IMR-90 (cell line): ENCODE measurements at regions not wholly inside any gene's neighbourhood (a gene's known extent, or its start where the extent isn't known, plus 50 kb on each side); places are given as distances from the start of the nearest gene placed in this dataset.
A peak's percentile ranks its signal among the peaks of the same experiment; 100 is the strongest.

Experiments used
- ATAC-seq: fragments of 200-7000 bp; cut with Tn5 transposase; 2 replicates; pipeline ENCODE4 v1.9.1; 2020; ENCODE audit warnings: low read depth, mild to moderate bottlenecking, moderate library complexity
- BruUV-seq: library from RNA; stranded (reverse); fragments of 400-500 nt; replicated peaks from 2 replicates; lab custom pipeline; 2021; lab: Mats Ljungman, UMichigan
- CTCF ChIA-PET: fragments of 300-600 bp; formaldehyde crosslinking; extraction: SDS; loops from one replicate; lab custom pipeline; 2021; ENCODE audit warnings: antibody characterized with exemption; lab: Yijun Ruan, JAX
- POLR2A ChIA-PET: fragments of 300-600 bp; sonication (Branson Sonifier 250); formaldehyde crosslinking; loops from one replicate; lab custom pipeline; 2022; ENCODE audit warnings: antibody characterized with exemption; ENCODE audit not compliant: unreplicated experiment; lab: Charles Lee
- DNase-seq: peaks from one replicate; pipeline ENCODE4 v3.0.0; 2013
- H2AFZ ChIP-seq: replicated peaks from 2 replicates; pipeline ENCODE3; 2013; ENCODE audit warnings: low read length, mild to moderate bottlenecking; ENCODE audit not compliant: poor library complexity
- H2AK5ac ChIP-seq: 2 replicates; pipeline ENCODE4 v1.6.1; 2013; ENCODE audit warnings: low read depth, low read length, inconsistent platforms
- H2AK9ac ChIP-seq: replicated peaks from 2 replicates; pipeline ENCODE3; 2013; ENCODE audit warnings: mild to moderate bottlenecking, low read depth, low read length, moderate library complexity; ENCODE audit not compliant: poor library complexity
- H2BK120ac ChIP-seq: 2 replicates; pipeline ENCODE4 v1.6.1; 2013; ENCODE audit warnings: low read depth, low read length, inconsistent platforms
- H2BK15ac ChIP-seq: 3 replicates; pipeline ENCODE4 v1.6.1; 2013; ENCODE audit warnings: low read depth, low read length, inconsistent platforms
- H2BK20ac ChIP-seq: 2 replicates; pipeline ENCODE4 v1.6.1; 2013; ENCODE audit warnings: low read depth, mild to moderate bottlenecking, inconsistent platforms, low read length, moderate library complexity
- H2BK5ac ChIP-seq: 2 replicates; pipeline ENCODE4 v1.6.1; 2013; ENCODE audit warnings: mild to moderate bottlenecking, low read depth, low read length, inconsistent platforms; ENCODE audit not compliant: poor library complexity, severe bottlenecking
- H3K14ac ChIP-seq: replicated peaks from 2 replicates; pipeline ENCODE4 v1.6.1; 2013; ENCODE audit warnings: low read depth, low read length, inconsistent platforms
- H3K18ac ChIP-seq: 2 replicates; pipeline ENCODE4 v1.6.1; 2013; ENCODE audit warnings: low read depth, low read length, control low read depth
- H3K23ac ChIP-seq: 2 replicates; pipeline ENCODE4 v1.6.1; 2013; ENCODE audit warnings: low read depth, low read length, inconsistent platforms
- H3K27ac ChIP-seq: 2 replicates; pipeline ENCODE4 v1.5.1; 2013; ENCODE audit warnings: mild to moderate bottlenecking, control low read depth, low read length; ENCODE audit not compliant: insufficient read depth
- H3K27me3 ChIP-seq: 2 replicates; pipeline ENCODE4 v1.6.1; 2013; ENCODE audit warnings: low read length; ENCODE audit not compliant: control insufficient read depth, insufficient read depth
- H3K36me3 ChIP-seq: 2 replicates; pipeline ENCODE4 v1.6.1; 2013; ENCODE audit warnings: low read length, mixed read lengths; ENCODE audit not compliant: control insufficient read depth, insufficient read depth
- H3K4ac ChIP-seq: 2 replicates; pipeline ENCODE4 v1.6.1; 2013; ENCODE audit warnings: low read depth, low read length, inconsistent platforms
- H3K4me1 ChIP-seq: 2 replicates; pipeline ENCODE4 v1.6.1; 2013; ENCODE audit warnings: low read length, mixed read lengths; ENCODE audit not compliant: control insufficient read depth, insufficient read depth
- H3K4me2 ChIP-seq: 2 replicates; pipeline ENCODE4 v1.6.1; 2013; ENCODE audit warnings: low read depth, mild to moderate bottlenecking, control low read depth, low read length, moderate library complexity
- H3K4me3 ChIP-seq: 2 replicates; pipeline ENCODE4 v1.5.1; 2013; ENCODE audit warnings: low read depth, mild to moderate bottlenecking, control low read depth, low read length, moderate library complexity; ENCODE audit not compliant: insufficient read depth
- H3K56ac ChIP-seq: 2 replicates; pipeline ENCODE4 v1.6.1; 2013; ENCODE audit warnings: low read length, inconsistent platforms; ENCODE audit not compliant: insufficient read depth; ENCODE audit errors: extremely low read depth
- H3K79me1 ChIP-seq, 2 experiments: 2 replicates each; pipeline ENCODE4 v1.6.1; 2013; ENCODE audit warnings: low read length in 2 of 2, inconsistent platforms in 1 of 2, low read depth in 1 of 2
- H3K9ac ChIP-seq: 2 replicates; pipeline ENCODE4 v1.6.1; 2013; ENCODE audit warnings: low read depth, low read length, control low read depth
- H3K9me1 ChIP-seq: 2 replicates; pipeline ENCODE4 v1.6.1; 2013; ENCODE audit warnings: low read length, inconsistent platforms; ENCODE audit not compliant: insufficient read depth
- H3K9me3 ChIP-seq: 2 replicates; pipeline ENCODE4 v1.6.1; 2013; ENCODE audit warnings: low read length; ENCODE audit not compliant: control insufficient read depth, insufficient read depth
- H4K20me1 ChIP-seq: 2 replicates; pipeline ENCODE4 v1.6.1; 2013; ENCODE audit warnings: low read length, inconsistent platforms; ENCODE audit not compliant: insufficient read depth
- H4K5ac ChIP-seq: 2 replicates; pipeline ENCODE4 v1.6.1; 2013; ENCODE audit warnings: mild to moderate bottlenecking, low read depth, low read length, control low read depth
- H4K8ac ChIP-seq, 2 experiments: 2 replicates each; pipeline ENCODE4 v1.6.1; 2013; ENCODE audit warnings: low read depth in 2 of 2, low read length in 2 of 2, control low read depth in 1 of 2, inconsistent platforms in 1 of 2
- H4K91ac ChIP-seq: 2 replicates; pipeline ENCODE4 v1.6.1; 2013; ENCODE audit warnings: low read depth, low read length, inconsistent platforms; ENCODE audit not compliant: insufficient read depth
- CEBPB ChIP-seq: IDR thresholded peaks from 2 replicates; pipeline ENCODE4 v1.6.1; 2012; ENCODE audit warnings: low read depth, low read length, improper control_type of control experiment
- CHD1 ChIP-seq: IDR thresholded peaks from 2 replicates; pipeline ENCODE4 v1.6.1; 2012; ENCODE audit warnings: low read depth, low read length, improper control_type of control experiment
- MAFK ChIP-seq: IDR thresholded peaks from 2 replicates; pipeline ENCODE4 v1.6.1; 2012; ENCODE audit warnings: low read depth, low read length, improper control_type of control experiment
- MAZ ChIP-seq: IDR thresholded peaks from 2 replicates; pipeline ENCODE4 v1.6.1; 2012; ENCODE audit warnings: low read depth, mild to moderate bottlenecking, low read length, improper control_type of control experiment, moderate library complexity, borderline replicate concordance
- MXI1 ChIP-seq: IDR thresholded peaks from 2 replicates; pipeline ENCODE4 v1.6.1; 2012; ENCODE audit warnings: low read depth, mild to moderate bottlenecking, low read length, moderate library complexity, borderline replicate concordance
- NFE2L2 ChIP-seq: fragments of 150-350 bp; IDR thresholded peaks from 2 replicates; pipeline ENCODE4 v1.6.1; 2016; ENCODE audit warnings: low read depth, mild to moderate bottlenecking, low read length
- POLR2A ChIP-seq: IDR thresholded peaks from 2 replicates; pipeline ENCODE4 v1.6.1; 2012; ENCODE audit warnings: mild to moderate bottlenecking, low read depth, low read length
- RAD21 ChIP-seq: IDR thresholded peaks from 2 replicates; pipeline ENCODE4 v1.6.1; 2012; ENCODE audit warnings: low read length, improper control_type of control experiment
- RCOR1 ChIP-seq: IDR thresholded peaks from 2 replicates; pipeline ENCODE4 v1.6.1; 2012; ENCODE audit warnings: mild to moderate bottlenecking, low read length, improper control_type of control experiment; ENCODE audit not compliant: insufficient replicate concordance
- RFX5 ChIP-seq: IDR thresholded peaks from 2 replicates; pipeline ENCODE4 v1.8.0; 2012; ENCODE audit warnings: low read depth, mild to moderate bottlenecking, low read length, moderate library complexity
- SMC3 ChIP-seq: fragments of 150-350 bp; IDR thresholded peaks from 2 replicates; pipeline ENCODE4 v1.6.1; 2016; ENCODE audit warnings: low read depth, mild to moderate bottlenecking, antibody characterized with exemption, low read length, moderate library complexity
- WGBS, 2 experiments: methylation state at CpG; one replicate each; pipeline versions ENCODE4 v1.1.5 to v1.1.7; 2013; ENCODE audit warnings: missing lambda C conversion rate in 2 of 2; ENCODE audit not compliant: insufficient read length in 1 of 2; ENCODE audit errors: extremely low coverage in 2 of 2; 5-methylcytosine and 5-hydroxymethylcytosine counted together
- dilution Hi-C: fragments of 300-500 bp; cut with HindIII; formaldehyde crosslinking; loops from one replicate; pipeline ENCODE4 v1.14.3; 2018; ENCODE audit warnings: low sequenced_read_pairs; ENCODE audit not compliant: unreplicated experiment
- in situ Hi-C: fragments of 300-500 bp; cut with MboI; formaldehyde crosslinking; loops from 3 replicates; pipeline ENCODE4 v1.14.3; 2019; ENCODE audit warnings: low sequenced_read_pairs, inconsistent platforms, mixed read lengths
- intact Hi-C: fragments of 100-400 bp; cut with micrococcal nuclease; formaldehyde crosslinking; loops from 2 replicates; pipeline ENCODE4 v1.10.0; 2022
- TF ChIP-seq, protein P1 (sequence below): conservative IDR thresholded peaks from 2 replicates; pipeline ENCODE4 v1.5.1; 2012; ENCODE audit warnings: mild to moderate bottlenecking, low read depth, low read length, improper control_type of control experiment
- TF ChIP-seq, protein P2 (sequence below): fragments of 150-350 bp; IDR thresholded peaks from 2 replicates; pipeline ENCODE4 v1.6.1; 2017; ENCODE audit warnings: mild to moderate bottlenecking, antibody characterized with exemption, low read length, low read depth
- TF ChIP-seq, protein P3 (sequence below): fragments of 150-350 bp; IDR thresholded peaks from 2 replicates; pipeline ENCODE4 v1.6.1; 2016; ENCODE audit warnings: low read depth, mild to moderate bottlenecking, low read length, moderate library complexity, borderline replicate concordance

DNA sequence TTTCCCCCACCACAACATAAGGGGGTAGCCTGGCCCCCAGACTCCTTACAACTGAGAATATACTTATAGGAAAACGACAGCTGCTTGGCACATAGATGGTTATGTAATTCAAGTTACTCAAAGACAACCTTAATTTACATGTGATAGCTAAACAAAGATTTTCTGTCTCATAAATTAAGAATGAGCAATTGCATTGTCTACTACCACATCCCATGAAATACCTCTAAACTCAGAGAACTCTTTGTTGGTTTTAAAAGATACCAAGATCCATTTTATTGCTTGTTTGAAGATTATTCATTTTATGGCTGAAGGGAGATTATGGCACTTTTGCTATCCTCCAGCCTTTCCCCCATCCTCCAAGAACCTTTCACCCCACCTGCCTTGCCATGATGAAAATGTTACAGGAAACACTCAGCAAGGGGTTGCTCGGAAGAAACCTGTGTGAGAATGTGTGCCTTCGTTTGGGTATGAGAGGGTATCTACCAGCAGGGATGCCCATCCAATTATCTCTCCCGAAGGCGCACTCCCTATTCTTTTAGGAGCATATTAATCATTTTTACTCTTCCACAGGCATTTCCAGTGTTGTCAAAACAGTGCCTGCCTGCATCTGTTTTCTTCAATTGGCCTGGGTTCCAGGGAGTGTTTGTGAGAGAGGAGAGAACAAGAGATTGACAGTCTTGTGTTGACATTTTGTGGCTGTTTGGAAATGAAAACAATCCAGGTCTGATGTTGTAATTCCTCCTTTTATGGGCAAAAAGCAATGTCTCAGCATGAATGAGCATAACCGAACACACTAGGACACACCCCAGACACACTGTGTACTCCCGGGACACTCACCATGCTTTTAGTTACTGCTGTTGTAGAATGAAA lies 208.0 kb upstream of the ANKRD55 start:
- Histone ChIP-seq H3K4me2 (peak overlapping the region; percentile 31), H3K9me1 (peaks cover 7% of the 10 kb centered on the region), H3K4me3 (no peak overlapping the region), H2BK20ac (peak overlapping the region; percentile 94), H3K56ac (peak overlapping the region; percentile 68; the same call in 1 of the 2 replicates), H4K91ac (peak overlapping the region; percentile 94), H4K8ac (peak overlapping the region; percentile 5 to 76; a peak in 2 of 4 replicates), H3K4ac (peak overlapping the region; percentile 93), H3K23ac (peak overlapping the region; percentile 86), H2AK5ac (peak overlapping the region; percentile 80), H3K4me1 (peaks cover 8% of the 10 kb centered on the region), H2AFZ (peak overlapping the region; percentile 9), H4K20me1 (no peaks in the 10 kb centered on the region), H3K36me3 (no peaks in the 10 kb centered on the region), H2BK5ac (peak overlapping the region; percentile 71), H3K18ac (peak overlapping the region; percentile 85), H4K5ac (peak overlapping the region; percentile 72), H3K9ac (peak overlapping the region; percentile 46), H2BK120ac (peak overlapping the region; percentile 96), H3K14ac (peak overlapping the region; percentile 77), H3K79me1 (no peaks in the 10 kb centered on the region), H3K27ac (peak overlapping the region; percentile 68), H3K27me3 (no peaks in the 10 kb centered on the region), H3K9me3 (no peaks in the 10 kb centered on the region), H2BK15ac (peak overlapping the region; percentile 98; the same call in 2 of the 3 replicates), H2AK9ac (peak overlapping the region; percentile 76)
- DNase-seq = peak; percentile 88
- intact Hi-C loops (no loop called here), in situ Hi-C loops (no loop called here), dilution Hi-C loops (no loop called here)
- peak; percentile 97 for ATAC-seq
- BruUV-seq = no TSS peak
- WGBS, 2 experiments = no CpG with 5 or more reads among the region's 7 CpGs
- TF ChIP-seq MAZ (no peak), CEBPB (peak; percentile 81), RAD21 (no peak), NFE2L2 (peak; percentile 89; the same call in 1 of the 2 replicates), RFX5 (no peak), SMC3 (no peak), MAFK (0 out of 2 replicates have a peak, but pooled peaks have one; percentile 16), POLR2A (no peak), CHD1 (no peak), RCOR1 (no peak), MXI1 (no peak)
- TF ChIP-seq, protein P1, sequence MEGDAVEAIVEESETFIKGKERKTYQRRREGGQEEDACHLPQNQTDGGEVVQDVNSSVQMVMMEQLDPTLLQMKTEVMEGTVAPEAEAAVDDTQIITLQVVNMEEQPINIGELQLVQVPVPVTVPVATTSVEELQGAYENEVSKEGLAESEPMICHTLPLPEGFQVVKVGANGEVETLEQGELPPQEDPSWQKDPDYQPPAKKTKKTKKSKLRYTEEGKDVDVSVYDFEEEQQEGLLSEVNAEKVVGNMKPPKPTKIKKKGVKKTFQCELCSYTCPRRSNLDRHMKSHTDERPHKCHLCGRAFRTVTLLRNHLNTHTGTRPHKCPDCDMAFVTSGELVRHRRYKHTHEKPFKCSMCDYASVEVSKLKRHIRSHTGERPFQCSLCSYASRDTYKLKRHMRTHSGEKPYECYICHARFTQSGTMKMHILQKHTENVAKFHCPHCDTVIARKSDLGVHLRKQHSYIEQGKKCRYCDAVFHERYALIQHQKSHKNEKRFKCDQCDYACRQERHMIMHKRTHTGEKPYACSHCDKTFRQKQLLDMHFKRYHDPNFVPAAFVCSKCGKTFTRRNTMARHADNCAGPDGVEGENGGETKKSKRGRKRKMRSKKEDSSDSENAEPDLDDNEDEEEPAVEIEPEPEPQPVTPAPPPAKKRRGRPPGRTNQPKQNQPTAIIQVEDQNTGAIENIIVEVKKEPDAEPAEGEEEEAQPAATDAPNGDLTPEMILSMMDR = no peak
- TF ChIP-seq, protein P2, sequence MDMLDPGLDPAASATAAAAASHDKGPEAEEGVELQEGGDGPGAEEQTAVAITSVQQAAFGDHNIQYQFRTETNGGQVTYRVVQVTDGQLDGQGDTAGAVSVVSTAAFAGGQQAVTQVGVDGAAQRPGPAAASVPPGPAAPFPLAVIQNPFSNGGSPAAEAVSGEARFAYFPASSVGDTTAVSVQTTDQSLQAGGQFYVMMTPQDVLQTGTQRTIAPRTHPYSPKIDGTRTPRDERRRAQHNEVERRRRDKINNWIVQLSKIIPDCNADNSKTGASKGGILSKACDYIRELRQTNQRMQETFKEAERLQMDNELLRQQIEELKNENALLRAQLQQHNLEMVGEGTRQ = no peak
- TF ChIP-seq, protein P3, sequence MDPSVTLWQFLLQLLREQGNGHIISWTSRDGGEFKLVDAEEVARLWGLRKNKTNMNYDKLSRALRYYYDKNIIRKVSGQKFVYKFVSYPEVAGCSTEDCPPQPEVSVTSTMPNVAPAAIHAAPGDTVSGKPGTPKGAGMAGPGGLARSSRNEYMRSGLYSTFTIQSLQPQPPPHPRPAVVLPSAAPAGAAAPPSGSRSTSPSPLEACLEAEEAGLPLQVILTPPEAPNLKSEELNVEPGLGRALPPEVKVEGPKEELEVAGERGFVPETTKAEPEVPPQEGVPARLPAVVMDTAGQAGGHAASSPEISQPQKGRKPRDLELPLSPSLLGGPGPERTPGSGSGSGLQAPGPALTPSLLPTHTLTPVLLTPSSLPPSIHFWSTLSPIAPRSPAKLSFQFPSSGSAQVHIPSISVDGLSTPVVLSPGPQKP = no peak
- ChIA-PET CTCF (interaction anchor here (0.6 kb wide), 1 partner anchor 9 kb away, joined by 3 read pairs; no protein-coding TSS in a partner anchor), POLR2A (no interaction called here)
